ENCODE measurements at regions not wholly inside any gene's neighbourhood (a gene's known extent, or its start where the extent isn't known, plus 50 kb on each side); places are given as distances from the start of the nearest gene placed in this dataset.

DNA sequence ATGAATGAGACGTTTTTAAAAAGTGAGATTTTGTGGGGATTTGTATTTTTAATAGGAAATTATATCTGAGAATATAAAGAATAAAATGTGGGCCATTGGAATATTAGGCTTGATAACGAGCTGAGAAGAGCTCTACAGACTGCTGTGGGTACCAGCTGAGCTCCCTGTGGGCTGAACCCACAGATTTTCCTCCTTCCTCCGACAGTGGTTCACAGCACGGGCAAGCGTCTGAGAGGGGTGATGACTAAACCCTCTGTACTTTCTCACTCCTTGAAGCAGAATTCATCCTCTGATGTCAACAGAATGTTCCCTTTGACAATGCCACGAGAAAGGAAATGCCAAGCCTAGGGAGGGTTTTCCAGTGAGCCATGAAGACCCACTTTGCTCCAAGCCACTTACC is 102.7 kb upstream of the AJAP1 start:
- Histone ChIP-seq H3K9me3 (ENCODE audit: control insufficient read depth in 2 of 3, insufficient read depth in 1 of 3, low read length in 3 of 3) (no peaks in the 10 kb centered on the region), H3K4me1 (ENCODE audit: control insufficient read depth in 2 of 3, insufficient read depth in 2 of 3, low read depth in 1 of 3, low read length in 3 of 3) (no peaks in the 10 kb centered on the region), H3K36me3 (ENCODE audit: control insufficient read depth in 2 of 3, insufficient read depth in 3 of 3, low read length in 3 of 3) (no peaks in the 10 kb centered on the region), H3K4me3 (ENCODE audit: low read length in 3 of 3) (no peak overlapping the region), H3K27me3 (ENCODE audit: control insufficient read depth, insufficient read depth, low read length) (no peaks in the 10 kb centered on the region), H3K9ac (ENCODE audit: low read length in 3 of 3) (no peak overlapping the region), H3K27ac (ENCODE audit: low read depth in 2 of 2, low read length in 2 of 2) (no peak overlapping the region)
- DNase-seq: no peak
- TF ChIP-seq, protein P1, sequence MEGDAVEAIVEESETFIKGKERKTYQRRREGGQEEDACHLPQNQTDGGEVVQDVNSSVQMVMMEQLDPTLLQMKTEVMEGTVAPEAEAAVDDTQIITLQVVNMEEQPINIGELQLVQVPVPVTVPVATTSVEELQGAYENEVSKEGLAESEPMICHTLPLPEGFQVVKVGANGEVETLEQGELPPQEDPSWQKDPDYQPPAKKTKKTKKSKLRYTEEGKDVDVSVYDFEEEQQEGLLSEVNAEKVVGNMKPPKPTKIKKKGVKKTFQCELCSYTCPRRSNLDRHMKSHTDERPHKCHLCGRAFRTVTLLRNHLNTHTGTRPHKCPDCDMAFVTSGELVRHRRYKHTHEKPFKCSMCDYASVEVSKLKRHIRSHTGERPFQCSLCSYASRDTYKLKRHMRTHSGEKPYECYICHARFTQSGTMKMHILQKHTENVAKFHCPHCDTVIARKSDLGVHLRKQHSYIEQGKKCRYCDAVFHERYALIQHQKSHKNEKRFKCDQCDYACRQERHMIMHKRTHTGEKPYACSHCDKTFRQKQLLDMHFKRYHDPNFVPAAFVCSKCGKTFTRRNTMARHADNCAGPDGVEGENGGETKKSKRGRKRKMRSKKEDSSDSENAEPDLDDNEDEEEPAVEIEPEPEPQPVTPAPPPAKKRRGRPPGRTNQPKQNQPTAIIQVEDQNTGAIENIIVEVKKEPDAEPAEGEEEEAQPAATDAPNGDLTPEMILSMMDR (IDR thresholded peaks at IDR 0.05; ENCODE audit: borderline replicate concordance, extremely low read depth, insufficient read depth): no peak
- FAIRE-seq: no peak
- intact Hi-C loops (cut with DNase I): no loop called here

DNA sequence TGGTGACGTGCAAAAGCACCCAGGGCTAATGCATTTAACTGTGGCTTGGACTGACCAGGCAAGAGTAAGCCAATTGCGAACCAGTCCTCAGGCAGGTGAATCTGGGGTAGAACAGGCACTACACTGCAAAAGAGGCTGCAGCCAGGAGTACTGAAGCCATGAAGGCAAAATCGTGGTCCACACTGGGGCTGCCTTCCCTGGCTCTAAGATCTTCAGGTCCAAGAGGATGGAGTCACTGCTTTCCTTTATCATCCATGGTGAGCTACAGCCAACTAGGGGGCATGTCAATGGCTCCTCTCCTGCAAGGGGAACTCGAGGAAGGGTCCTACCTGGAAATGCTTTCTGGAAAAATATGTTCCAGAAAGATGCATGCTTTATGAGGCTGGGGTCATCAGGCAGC is 100.6 kb upstream of the AJAP1 start:
- DNase-seq (no peak), FAIRE-seq (no peak)
- H3K9me3 ChIP-seq (ENCODE audit: control insufficient read depth in 2 of 3, insufficient read depth in 1 of 3, low read length in 3 of 3): no peaks in the 10 kb centered on the region
- intact Hi-C loops (cut with DNase I): no loop called here
- H3K27me3 ChIP-seq (ENCODE audit: control insufficient read depth, insufficient read depth, low read length): no peaks in the 10 kb centered on the region
- no peaks in the 10 kb centered on the region for H3K36me3 ChIP-seq (ENCODE audit: control insufficient read depth in 2 of 3, insufficient read depth in 3 of 3, low read length in 3 of 3)
- H3K27ac ChIP-seq (ENCODE audit: low read depth in 2 of 2, low read length in 2 of 2): no peak overlapping the region
- no peak overlapping the region for H3K4me3 ChIP-seq (ENCODE audit: low read length in 3 of 3)
- TF ChIP-seq, protein P1 (IDR thresholded peaks at IDR 0.05; ENCODE audit: borderline replicate concordance, extremely low read depth, insufficient read depth): no peak
- H3K4me1 ChIP-seq (ENCODE audit: control insufficient read depth in 2 of 3, insufficient read depth in 2 of 3, low read depth in 1 of 3, low read length in 3 of 3): no peaks in the 10 kb centered on the region
- H3K9ac ChIP-seq (ENCODE audit: low read length in 3 of 3): no peak overlapping the region

DNA sequence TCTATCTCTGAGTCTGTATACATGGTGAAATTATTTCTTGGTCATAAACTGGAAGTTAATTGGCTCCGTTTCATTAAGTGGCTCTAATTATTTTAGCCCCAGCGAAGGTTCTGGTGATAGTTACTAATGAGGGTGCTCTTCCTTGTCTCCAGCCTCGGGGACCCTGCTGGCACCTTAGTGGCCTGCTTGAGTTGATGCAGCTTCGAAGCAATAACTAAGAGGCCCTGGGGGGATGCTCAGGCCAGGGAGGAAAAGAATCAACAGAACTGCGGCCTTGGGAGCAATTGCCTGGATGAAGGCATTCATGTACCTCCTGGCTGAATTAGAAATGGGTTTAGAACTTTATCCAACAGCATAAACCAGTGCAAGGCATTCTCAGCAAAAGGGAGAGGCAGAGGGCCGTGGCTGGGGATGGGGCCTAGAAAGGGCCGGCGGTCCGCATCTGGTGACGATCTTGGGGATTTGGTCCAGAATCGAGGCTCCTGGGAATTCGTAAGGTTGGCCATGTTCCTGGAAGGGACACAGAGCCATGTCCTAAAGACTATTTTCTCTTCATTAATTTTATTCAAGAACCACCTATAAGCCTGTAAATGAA is 100.0 kb upstream of the AJAP1 start:
- FAIRE-seq: no peak
- DNase-seq: no peak
- Histone ChIP-seq H3K4me1 (ENCODE audit: control insufficient read depth in 2 of 3, insufficient read depth in 2 of 3, low read depth in 1 of 3, low read length in 3 of 3) (no peaks in the 10 kb centered on the region), H3K9ac (ENCODE audit: low read length in 3 of 3) (no peak overlapping the region), H3K27me3 (ENCODE audit: control insufficient read depth, insufficient read depth, low read length) (no peaks in the 10 kb centered on the region), H3K36me3 (ENCODE audit: control insufficient read depth in 2 of 3, insufficient read depth in 3 of 3, low read length in 3 of 3) (no peaks in the 10 kb centered on the region), H3K9me3 (ENCODE audit: control insufficient read depth in 2 of 3, insufficient read depth in 1 of 3, low read length in 3 of 3) (no peaks in the 10 kb centered on the region), H3K4me3 (ENCODE audit: low read length in 3 of 3) (no peak overlapping the region), H3K27ac (ENCODE audit: low read depth in 2 of 2, low read length in 2 of 2) (no peak overlapping the region)
- intact Hi-C loops (cut with DNase I): no loop called here
- TF ChIP-seq, protein P1 (IDR thresholded peaks at IDR 0.05; ENCODE audit: borderline replicate concordance, extremely low read depth, insufficient read depth): no peak

DNA sequence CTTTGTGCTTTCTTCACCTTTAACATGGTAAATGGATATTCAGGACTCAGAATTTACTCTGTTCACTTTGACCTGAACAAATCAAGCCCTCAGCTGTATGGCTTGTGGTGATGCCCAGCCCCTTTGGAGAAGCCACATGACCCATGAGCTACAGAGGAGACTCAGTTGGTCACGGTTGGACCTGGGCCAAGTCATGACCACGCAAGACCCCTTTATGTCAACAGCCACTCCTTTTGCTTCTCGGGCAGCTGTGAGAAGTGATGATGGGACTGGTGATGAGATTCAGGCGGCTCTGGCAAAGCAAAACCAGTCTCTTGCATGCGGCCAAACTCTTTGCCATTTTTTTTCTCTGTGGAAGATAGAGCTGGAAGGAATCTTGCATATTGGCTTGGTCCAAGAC is 96.5 kb upstream of the AJAP1 start:
- H3K4me3 ChIP-seq (ENCODE audit: low read length in 3 of 3): no peak overlapping the region
- no peaks in the 10 kb centered on the region for H3K4me1 ChIP-seq (ENCODE audit: control insufficient read depth in 2 of 3, insufficient read depth in 2 of 3, low read depth in 1 of 3, low read length in 3 of 3)
- H3K9ac ChIP-seq (ENCODE audit: low read length in 3 of 3): no peak overlapping the region
- no peaks in the 10 kb centered on the region for H3K36me3 ChIP-seq (ENCODE audit: control insufficient read depth in 2 of 3, insufficient read depth in 3 of 3, low read length in 3 of 3)
- TF ChIP-seq, protein P1 (IDR thresholded peaks at IDR 0.05; ENCODE audit: borderline replicate concordance, extremely low read depth, insufficient read depth): no peak
- DNase-seq (no peak), FAIRE-seq (no peak)
- H3K9me3 ChIP-seq (ENCODE audit: control insufficient read depth in 2 of 3, insufficient read depth in 1 of 3, low read length in 3 of 3): no peaks in the 10 kb centered on the region
- no peaks in the 10 kb centered on the region for H3K27me3 ChIP-seq (ENCODE audit: control insufficient read depth, insufficient read depth, low read length)
- H3K27ac ChIP-seq (ENCODE audit: low read depth in 2 of 2, low read length in 2 of 2): no peak overlapping the region
- intact Hi-C loops (cut with DNase I): no loop called here

Data from kidney (tissue), 13 donors.